GM23248 (cell line): ENCODE measurements at regions not wholly inside any gene's neighbourhood (a gene's known extent, or its start where the extent isn't known, plus 50 kb on each side); places are given as distances from the start of the nearest gene placed in this dataset.

ENCODE experiments used
- EZH2 ChIP-seq: fragments of 200-600 bp; sonication (generic); IDR thresholded peaks from 2 replicates; pipeline ENCODE4 v1.6.1; 2018; ENCODE audit warnings: antibody characterized with exemption, mild to moderate bottlenecking; ENCODE audit not compliant: insufficient read depth, poor library complexity, severe bottlenecking
- EZH2phosphoT487 ChIP-seq: fragments of 200-600 bp; sonication (generic); IDR thresholded peaks from 2 replicates; pipeline ENCODE4 v1.6.1; 2018; ENCODE audit warnings: antibody characterized with exemption, moderate library complexity, mild to moderate bottlenecking, low read depth; ENCODE audit not compliant: insufficient read depth

DNA sequence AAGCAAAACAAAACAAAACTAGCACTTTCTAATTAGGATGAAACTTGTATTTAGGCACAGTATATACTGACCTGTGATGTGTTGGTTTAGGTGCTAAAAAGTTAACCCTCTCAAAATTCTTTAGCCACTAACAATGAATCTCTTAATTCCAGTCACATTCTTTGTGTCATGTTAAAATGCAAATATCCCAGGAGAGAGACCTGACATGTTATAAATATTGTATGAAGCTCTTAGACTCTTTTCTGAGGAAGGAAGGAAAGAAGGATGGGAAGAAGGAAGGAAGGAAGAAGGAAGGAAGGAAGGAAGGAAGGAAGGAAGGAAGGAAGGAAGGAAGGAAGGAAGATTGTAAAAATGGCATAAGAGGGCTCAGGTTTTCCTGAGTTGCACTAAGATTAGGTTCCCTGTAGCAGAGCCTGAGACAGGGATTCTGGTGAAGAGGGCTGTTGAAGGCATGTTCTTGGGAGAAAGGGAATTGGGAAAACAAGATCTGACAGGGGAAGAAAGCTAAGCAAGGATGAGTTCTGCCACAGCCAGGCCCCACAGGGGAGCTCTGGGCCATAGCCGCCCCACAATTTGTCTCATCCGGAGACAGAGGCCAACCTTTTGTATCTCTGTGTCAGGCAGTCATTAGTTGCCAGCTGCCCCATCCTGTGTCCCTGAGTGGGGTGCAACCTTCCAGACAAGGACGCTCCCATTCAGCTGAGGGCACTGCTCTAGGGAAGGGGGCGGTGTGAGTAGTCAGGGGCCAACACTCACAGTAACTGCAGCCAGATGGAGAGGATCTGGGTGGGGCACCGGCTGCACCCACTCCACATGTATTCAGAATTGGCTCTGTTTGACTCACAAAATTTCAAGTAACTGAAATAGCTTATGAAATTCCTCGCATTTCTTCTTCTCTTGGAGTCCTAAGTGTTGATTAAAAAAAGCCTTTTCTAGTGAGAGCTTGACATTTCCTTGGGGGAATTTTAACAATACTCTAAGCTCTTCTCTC is 189.3 kb upstream of the ARG1 start:
- no peak for TF ChIP-seq EZH2
- TF ChIP-seq EZH2phosphoT487 = no peak
